Testis (tissue), 2 donors: ENCODE measurements at regions not wholly inside any gene's neighbourhood (a gene's known extent, or its start where the extent isn't known, plus 50 kb on each side); places are given as distances from the start of the nearest gene placed in this dataset.

Experiments
- DNase-seq: peaks from one replicate; pipeline ENCODE4 v3.0.0-alpha.2; 2019
- H3K27ac ChIP-seq, 2 donors: fragments of 200-600 bp; sonication (generic); one replicate each; pipeline ENCODE4 v1.5.1; 2019
- H3K27me3 ChIP-seq: fragments of 200-600 bp; sonication (generic); one replicate; pipeline ENCODE4 v1.5.1; 2019
- H3K36me3 ChIP-seq: fragments of 200-600 bp; sonication (generic); one replicate; pipeline ENCODE4 v1.5.1; 2017; ENCODE audit warnings: low read depth; ENCODE audit errors: missing control alignments
- H3K4me1 ChIP-seq: fragments of 200-600 bp; sonication (generic); one replicate; pipeline ENCODE4 v1.5.1; 2019
- H3K4me3 ChIP-seq, 2 donors: fragments of 200-600 bp; sonication (generic); one replicate each; pipeline ENCODE4 v1.5.1; 2017 to 2019
- H3K9me3 ChIP-seq: fragments of 200-600 bp; sonication (generic); one replicate; pipeline ENCODE4 v1.5.1; 2017
- POLR2A ChIP-seq: fragments of 450-650 bp; IDR thresholded peaks from one replicate; pipeline ENCODE4 v1.6.1; 2017; ENCODE audit warnings: antibody characterized with exemption, mild to moderate bottlenecking, moderate library complexity
- WGBS, 2 donors: methylation state at CpG; one replicate each; pipeline ENCODE4 v1.1.5; 2018; 5-methylcytosine and 5-hydroxymethylcytosine counted together
- intact Hi-C: fragments of 100-400 bp; cut with DNase I; formaldehyde crosslinking; loops from one replicate; pipeline ENCODE4 v1.15.1; 2023; ENCODE audit warnings: low total_unique reads
- TF ChIP-seq, protein P1 (sequence below), 3 experiments: fragments of 450-650 bp in 2 of 3; fragments of 200-600 bp in 1 of 3; sonication (generic) in 1 of 3; IDR thresholded peaks; one replicate each; pipeline ENCODE4 v1.5.1; 2016 to 2019; ENCODE audit warnings: antibody characterized with exemption in 3 of 3, mild to moderate bottlenecking in 2 of 3, moderate library complexity in 1 of 3

DNA sequence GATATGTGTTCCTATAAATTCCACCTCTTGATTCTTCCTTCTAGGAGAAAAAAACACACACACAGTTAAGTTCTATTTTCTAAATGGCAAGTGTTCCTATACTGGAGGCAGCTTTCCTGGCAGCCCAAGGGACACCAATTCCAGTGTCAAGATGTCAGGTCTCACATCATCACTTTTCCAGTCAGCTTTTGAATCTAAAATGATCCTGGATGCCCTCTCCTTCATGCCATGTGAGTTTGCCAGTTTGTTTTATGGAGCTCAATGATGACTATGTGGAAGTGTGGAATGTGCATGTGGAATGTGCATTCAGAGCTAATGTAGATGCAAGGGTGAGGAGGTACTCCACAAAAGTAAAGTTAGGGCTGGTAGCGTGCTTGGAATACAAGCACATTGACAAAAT is 269.3 kb upstream of the NMUR2 start:
- Histone ChIP-seq H3K4me1 (no peaks in the 10 kb centered on the region), H3K4me3 (no peak overlapping the region), H3K36me3 (no peaks in the 10 kb centered on the region), H3K9me3 (no peaks in the 10 kb centered on the region), H3K27me3 (no peaks in the 10 kb centered on the region), H3K27ac (no peak overlapping the region)
- intact Hi-C loops = no loop called here
- DNase-seq = no peak
- WGBS, 2 donors = 93 to 97% methylated on average over 1 of the region's 1 CpG
- no peak for TF ChIP-seq POLR2A
- TF ChIP-seq, protein P1, sequence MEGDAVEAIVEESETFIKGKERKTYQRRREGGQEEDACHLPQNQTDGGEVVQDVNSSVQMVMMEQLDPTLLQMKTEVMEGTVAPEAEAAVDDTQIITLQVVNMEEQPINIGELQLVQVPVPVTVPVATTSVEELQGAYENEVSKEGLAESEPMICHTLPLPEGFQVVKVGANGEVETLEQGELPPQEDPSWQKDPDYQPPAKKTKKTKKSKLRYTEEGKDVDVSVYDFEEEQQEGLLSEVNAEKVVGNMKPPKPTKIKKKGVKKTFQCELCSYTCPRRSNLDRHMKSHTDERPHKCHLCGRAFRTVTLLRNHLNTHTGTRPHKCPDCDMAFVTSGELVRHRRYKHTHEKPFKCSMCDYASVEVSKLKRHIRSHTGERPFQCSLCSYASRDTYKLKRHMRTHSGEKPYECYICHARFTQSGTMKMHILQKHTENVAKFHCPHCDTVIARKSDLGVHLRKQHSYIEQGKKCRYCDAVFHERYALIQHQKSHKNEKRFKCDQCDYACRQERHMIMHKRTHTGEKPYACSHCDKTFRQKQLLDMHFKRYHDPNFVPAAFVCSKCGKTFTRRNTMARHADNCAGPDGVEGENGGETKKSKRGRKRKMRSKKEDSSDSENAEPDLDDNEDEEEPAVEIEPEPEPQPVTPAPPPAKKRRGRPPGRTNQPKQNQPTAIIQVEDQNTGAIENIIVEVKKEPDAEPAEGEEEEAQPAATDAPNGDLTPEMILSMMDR (IDR thresholded peaks at IDR 0.05) = no peak

DNA sequence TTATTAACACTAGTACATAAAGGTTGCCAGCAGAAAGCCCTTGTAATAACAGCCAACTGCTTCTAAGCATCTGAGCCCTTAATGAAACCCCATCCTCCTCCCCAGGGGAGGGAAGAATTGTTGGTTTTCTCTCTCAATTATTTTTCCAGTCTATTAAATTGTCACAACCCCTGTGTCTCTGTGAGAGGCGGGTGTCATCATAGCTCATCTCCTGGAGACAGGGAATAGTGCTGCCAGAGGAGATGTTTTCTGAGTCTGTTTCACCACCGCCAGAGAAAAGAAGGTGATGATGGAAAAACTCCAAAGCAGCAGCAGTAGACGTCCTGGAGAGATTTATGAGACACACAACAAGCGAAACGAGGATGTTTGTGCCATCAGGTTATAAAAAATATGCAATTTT is 271.1 kb upstream of the NMUR2 start:
- H3K4me3 ChIP-seq = no peak overlapping the region
- DNase-seq = no peak
- H3K27me3 ChIP-seq = no peaks in the 10 kb centered on the region
- intact Hi-C loops = no loop called here
- no peak for TF ChIP-seq POLR2A
- TF ChIP-seq, protein P1 (IDR thresholded peaks at IDR 0.05) = no peak
- H3K4me1 ChIP-seq = no peaks in the 10 kb centered on the region
- 39 to 40% methylated on average over 5 of the region's 5 CpGs for WGBS, 2 donors
- H3K36me3 ChIP-seq = no peaks in the 10 kb centered on the region
- H3K27ac ChIP-seq = no peak overlapping the region
- no peaks in the 10 kb centered on the region for H3K9me3 ChIP-seq

DNA sequence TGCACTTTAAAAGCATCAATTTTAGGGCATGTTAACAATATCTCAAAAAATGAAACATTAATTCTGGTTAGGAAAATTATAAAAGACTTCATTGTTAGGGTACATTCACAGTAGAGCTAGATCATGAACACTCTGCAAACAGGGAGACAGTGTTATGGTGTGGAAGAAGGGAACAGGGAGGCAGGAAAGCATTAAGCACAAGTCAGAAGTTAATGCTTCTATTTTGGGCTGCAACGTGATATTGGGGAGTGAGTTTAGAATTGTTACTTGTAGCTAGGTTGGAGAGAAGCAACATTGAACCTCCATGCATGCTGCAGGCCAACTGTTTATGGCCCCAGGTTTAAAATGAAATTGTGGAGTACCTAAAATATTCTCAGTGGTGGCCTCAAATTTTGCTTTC is 278.1 kb upstream of the NMUR2 start:
- no peaks in the 10 kb centered on the region for H3K27me3 ChIP-seq
- no peaks in the 10 kb centered on the region for H3K4me1 ChIP-seq
- intact Hi-C loops = no loop called here
- H3K27ac ChIP-seq = no peak overlapping the region
- no peak overlapping the region for H3K4me3 ChIP-seq
- H3K36me3 ChIP-seq = no peaks in the 10 kb centered on the region
- WGBS, 2 donors = 43 to 50% methylated on average over 1 of the region's 1 CpG
- H3K9me3 ChIP-seq = no peaks in the 10 kb centered on the region
- DNase-seq = peak; percentile 33
- TF ChIP-seq POLR2A = no peak
- TF ChIP-seq, protein P1 (IDR thresholded peaks at IDR 0.05) = no peak

DNA sequence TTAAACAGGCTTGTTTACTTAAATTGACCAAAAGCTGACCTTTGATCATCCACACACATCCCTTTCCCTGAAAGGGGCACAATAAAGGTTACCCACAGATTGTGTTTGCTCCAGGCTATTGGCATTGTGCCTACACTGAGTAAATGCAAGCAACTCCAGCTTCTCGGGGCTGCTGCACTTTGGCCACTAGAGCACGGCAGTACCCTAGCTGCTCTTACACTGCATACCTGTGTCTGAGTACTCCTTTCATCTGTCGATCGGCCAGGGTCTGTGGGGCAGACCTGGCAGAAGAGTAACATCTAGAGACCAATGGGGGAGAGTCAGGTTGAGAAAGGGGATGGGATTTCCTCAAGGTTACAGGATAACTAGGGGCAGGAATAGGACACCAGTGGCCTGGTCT is 281.9 kb upstream of the NMUR2 start:
- Histone ChIP-seq H3K27me3 (no peaks in the 10 kb centered on the region), H3K4me3 (no peak overlapping the region), H3K36me3 (no peaks in the 10 kb centered on the region), H3K4me1 (no peaks in the 10 kb centered on the region), H3K27ac (no peak overlapping the region), H3K9me3 (no peaks in the 10 kb centered on the region)
- TF ChIP-seq, protein P1 (IDR thresholded peaks at IDR 0.05) = no peak
- TF ChIP-seq POLR2A = no peak
- 90 to 96% methylated on average over 4 of the region's 4 CpGs for WGBS, 2 donors
- intact Hi-C loops = no loop called here
- DNase-seq = no peak

DNA sequence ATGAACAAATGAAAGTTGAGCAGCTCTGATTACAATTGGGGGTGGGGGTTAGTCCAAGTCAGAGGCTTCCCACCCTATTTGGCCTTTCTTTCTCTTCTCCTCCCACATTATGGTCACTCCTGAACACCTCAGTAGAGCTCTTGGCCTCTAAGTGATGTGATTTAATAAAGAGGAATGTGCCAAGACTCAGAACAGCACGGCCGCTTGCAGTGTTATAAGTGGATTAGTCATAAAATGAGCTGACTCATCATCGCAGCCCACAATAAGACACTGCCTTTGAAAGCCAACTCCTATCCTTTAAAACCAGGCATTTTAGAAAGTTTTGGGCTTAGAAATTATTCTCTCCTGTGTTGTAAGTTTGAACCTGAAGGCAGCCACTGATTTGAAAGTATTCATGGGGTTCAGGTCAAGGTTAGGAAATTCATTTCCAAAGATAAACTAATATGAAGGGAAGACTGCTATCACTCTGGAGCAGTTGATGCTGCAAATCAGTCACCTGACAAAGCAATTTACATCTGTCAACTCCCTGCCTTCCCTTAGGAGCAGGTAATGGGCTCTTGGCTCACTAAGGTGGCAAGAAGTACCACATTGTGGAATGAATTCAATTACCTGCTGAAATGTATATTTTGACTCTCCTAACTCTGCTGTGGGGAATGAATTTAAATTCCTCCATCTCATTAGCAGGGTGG is 283.6 kb upstream of the NMUR2 start:
- H3K9me3 ChIP-seq = no peaks in the 10 kb centered on the region
- no peak overlapping the region for H3K4me3 ChIP-seq
- H3K36me3 ChIP-seq = no peaks in the 10 kb centered on the region
- H3K27ac ChIP-seq = no peak overlapping the region
- no peaks in the 10 kb centered on the region for H3K4me1 ChIP-seq
- TF ChIP-seq POLR2A = no peak
- TF ChIP-seq, protein P1 (IDR thresholded peaks at IDR 0.05) = no peak
- WGBS, 2 donors = 58 to 65% methylated on average over 3 of the region's 3 CpGs
- H3K27me3 ChIP-seq = no peaks in the 10 kb centered on the region
- intact Hi-C loops = no loop called here
- DNase-seq = no peak
